SK-N-SH treated with all-trans-retinoic acid at 6 μM for 48 hours (cell line): ENCODE measurements at regions not wholly inside any gene's neighbourhood (a gene's known extent, or its start where the extent isn't known, plus 50 kb on each side); places are given as distances from the start of the nearest gene placed in this dataset.

Experiments used
- ATAC-seq: fragments of 200-7000 bp; cut with Tn5 transposase; 3 replicates; pipeline ENCODE4 v1.9.1; 2020; ENCODE audit warnings: mild to moderate bottlenecking, moderate library complexity
- ARNTL ChIP-seq: fragments of 450-650 bp; formaldehyde crosslinking; IDR thresholded peaks from 2 replicates; pipeline ENCODE4 v1.5.0; 2020; ENCODE audit warnings: low read depth, mild to moderate bottlenecking, moderate library complexity, borderline replicate concordance
- BACH2 ChIP-seq: fragments of 250-450 bp; sonication (Bioruptor Pico); IDR thresholded peaks from 2 replicates; pipeline ENCODE4 v1.9.0; 2021; ENCODE audit warnings: mild to moderate bottlenecking, borderline replicate concordance
- CREB5 ChIP-seq: fragments of 250-450 bp; sonication (Bioruptor Pico); IDR thresholded peaks from 2 replicates; pipeline ENCODE4 v1.5.1; 2020; ENCODE audit warnings: low read depth, mild to moderate bottlenecking, moderate library complexity
- CSDC2 ChIP-seq: fragments of 250-450 bp; sonication (Bioruptor Pico); IDR thresholded peaks from 2 replicates; pipeline ENCODE4 v1.5.0; 2020; ENCODE audit warnings: mild to moderate bottlenecking, moderate library complexity
- CSRNP3 ChIP-seq: fragments of 250-450 bp; sonication (Bioruptor Pico); IDR thresholded peaks from 2 replicates; pipeline ENCODE4 v1.5.1; 2021; ENCODE audit warnings: mild to moderate bottlenecking, moderate library complexity
- ESRRG ChIP-seq: fragments of 250-450 bp; sonication (Bioruptor Pico); IDR thresholded peaks from 2 replicates; pipeline ENCODE4 v1.6.1; 2021; ENCODE audit warnings: mild to moderate bottlenecking
- GLIS3 ChIP-seq: fragments of 250-450 bp; sonication (Bioruptor Pico); IDR thresholded peaks from 2 replicates; pipeline ENCODE4 v1.5.0; 2020; ENCODE audit warnings: mild to moderate bottlenecking, moderate library complexity
- ISL1 ChIP-seq: fragments of 250-450 bp; sonication (Bioruptor Pico); IDR thresholded peaks from 2 replicates; pipeline ENCODE4 v2.1.2; 2022; ENCODE audit warnings: mild to moderate bottlenecking, moderate library complexity
- OSR1 ChIP-seq: fragments of 250-450 bp; sonication (Bioruptor Pico); IDR thresholded peaks from 2 replicates; pipeline ENCODE4 v1.8.0; 2022; ENCODE audit warnings: moderate library complexity, mild to moderate bottlenecking, inconsistent platforms
- PATZ1 ChIP-seq: fragments of 250-450 bp; sonication (Bioruptor Pico); IDR thresholded peaks from 2 replicates; pipeline ENCODE4 v1.8.0; 2020; ENCODE audit warnings: mild to moderate bottlenecking, moderate library complexity, borderline replicate concordance
- PPARA ChIP-seq: fragments of 250-450 bp; sonication (Bioruptor Pico); IDR thresholded peaks from 2 replicates; pipeline ENCODE4 v1.5.0; 2020; ENCODE audit warnings: mild to moderate bottlenecking, borderline replicate concordance
- RARB ChIP-seq: fragments of 250-450 bp; sonication (Bioruptor Pico); IDR thresholded peaks from 2 replicates; pipeline ENCODE4 v1.8.0; 2021; ENCODE audit warnings: mild to moderate bottlenecking, moderate library complexity
- SNAI2 ChIP-seq: fragments of 250-450 bp; sonication (Bioruptor Pico); IDR thresholded peaks from 2 replicates; pipeline ENCODE4 v1.5.0; 2020; ENCODE audit warnings: mild to moderate bottlenecking, moderate library complexity
- TCF4 ChIP-seq: fragments of 250-450 bp; sonication (Bioruptor Pico); IDR thresholded peaks from 2 replicates; pipeline ENCODE4 v1.8.0; 2021; ENCODE audit warnings: mild to moderate bottlenecking, moderate library complexity, borderline replicate concordance
- TOX ChIP-seq: fragments of 250-450 bp; sonication (Bioruptor Pico); IDR thresholded peaks from 2 replicates; pipeline ENCODE4 v1.8.0; 2021; ENCODE audit warnings: mild to moderate bottlenecking, moderate library complexity, borderline replicate concordance
- TSHZ2 ChIP-seq: fragments of 250-450 bp; sonication (Bioruptor Pico); IDR thresholded peaks from 2 replicates; pipeline ENCODE4 v1.5.0; 2020; ENCODE audit warnings: mild to moderate bottlenecking, moderate library complexity
- ZC3H10 ChIP-seq: fragments of 250-450 bp; sonication (Bioruptor Pico); IDR thresholded peaks from 2 replicates; pipeline ENCODE4 v1.5.1; 2021; ENCODE audit warnings: mild to moderate bottlenecking, moderate library complexity
- ZFP3 ChIP-seq: fragments of 250-450 bp; sonication (Bioruptor Pico); IDR thresholded peaks from 2 replicates; pipeline ENCODE4 v1.5.0; 2020; ENCODE audit warnings: mild to moderate bottlenecking, moderate library complexity
- ZFP30 ChIP-seq: fragments of 450-650 bp; formaldehyde crosslinking; IDR thresholded peaks from 2 replicates; pipeline ENCODE4 v1.5.0; 2022; ENCODE audit warnings: mild to moderate bottlenecking, moderate library complexity
- ZNF565 ChIP-seq: fragments of 450-650 bp; formaldehyde crosslinking; conservative IDR thresholded peaks from 2 replicates; pipeline ENCODE4 v1.5.0; 2020; ENCODE audit warnings: low read depth, mild to moderate bottlenecking, moderate library complexity
- ZNF70 ChIP-seq: fragments of 450-650 bp; formaldehyde crosslinking; IDR thresholded peaks from 2 replicates; pipeline ENCODE4 v1.5.0; 2020; ENCODE audit warnings: mild to moderate bottlenecking, moderate library complexity
- ZNF8 ChIP-seq: fragments of 450-650 bp; formaldehyde crosslinking; IDR thresholded peaks from 2 replicates; pipeline ENCODE4 v1.5.0; 2020; ENCODE audit warnings: mild to moderate bottlenecking, moderate library complexity
- TF ChIP-seq, protein P1 (sequence below): fragments of 250-450 bp; sonication (Bioruptor Pico); IDR thresholded peaks from 2 replicates; pipeline ENCODE4 v1.8.0; 2021; ENCODE audit warnings: low read depth, mild to moderate bottlenecking, moderate library complexity, borderline replicate concordance

GRCh38 chr6:146872426-146872785 is 273.6 kb downstream of the ADGB start:
- peak; percentile 64 for ATAC-seq
- TF ChIP-seq TOX (CRISPR knock-in tag) (no peak), ZNF565 (CRISPR knock-in tag) (no peak), ZC3H10 (CRISPR knock-in tag) (no peak), PPARA (CRISPR knock-in tag) (no peak), ZFP3 (no peak), OSR1 (CRISPR knock-in tag) (no peak), ESRRG (no peak), ZFP30 (CRISPR knock-in tag) (no peak), ZNF8 (CRISPR knock-in tag) (no peak), TSHZ2 (no peak), SNAI2 (CRISPR knock-in tag) (no peak), ISL1 (CRISPR knock-in tag) (no peak), ZNF70 (CRISPR knock-in tag) (no peak), CSRNP3 (CRISPR knock-in tag) (no peak), CREB5 (CRISPR knock-in tag) (no peak), GLIS3 (CRISPR knock-in tag) (no peak), PATZ1 (no peak), TCF4 (CRISPR knock-in tag) (no peak), BACH2 (CRISPR knock-in tag) (no peak)
- TF ChIP-seq, protein P1, sequence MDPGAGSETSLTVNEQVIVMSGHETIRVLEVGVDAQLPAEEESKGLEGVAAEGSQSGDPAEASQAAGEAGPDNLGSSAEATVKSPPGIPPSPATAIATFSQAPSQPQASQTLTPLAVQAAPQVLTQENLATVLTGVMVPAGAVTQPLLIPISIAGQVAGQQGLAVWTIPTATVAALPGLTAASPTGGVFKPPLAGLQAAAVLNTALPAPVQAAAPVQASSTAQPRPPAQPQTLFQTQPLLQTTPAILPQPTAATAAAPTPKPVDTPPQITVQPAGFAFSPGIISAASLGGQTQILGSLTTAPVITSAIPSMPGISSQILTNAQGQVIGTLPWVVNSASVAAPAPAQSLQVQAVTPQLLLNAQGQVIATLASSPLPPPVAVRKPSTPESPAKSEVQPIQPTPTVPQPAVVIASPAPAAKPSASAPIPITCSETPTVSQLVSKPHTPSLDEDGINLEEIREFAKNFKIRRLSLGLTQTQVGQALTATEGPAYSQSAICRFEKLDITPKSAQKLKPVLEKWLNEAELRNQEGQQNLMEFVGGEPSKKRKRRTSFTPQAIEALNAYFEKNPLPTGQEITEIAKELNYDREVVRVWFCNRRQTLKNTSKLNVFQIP (CRISPR knock-in tag), result no peak

- no peak for ATAC-seq
- TF ChIP-seq ARNTL (CRISPR knock-in tag) (no peak), CREB5 (CRISPR knock-in tag) (no peak), TOX (CRISPR knock-in tag) (no peak), ZFP3 (no peak), TSHZ2 (no peak), RARB (CRISPR knock-in tag) (no peak), ESRRG (no peak), BACH2 (CRISPR knock-in tag) (no peak), CSRNP3 (CRISPR knock-in tag) (no peak), GLIS3 (CRISPR knock-in tag) (no peak), ZNF565 (CRISPR knock-in tag) (no peak), CSDC2 (CRISPR knock-in tag) (no peak), ISL1 (CRISPR knock-in tag) (no peak), TCF4 (CRISPR knock-in tag) (no peak)
Observed at GRCh38 chr6:146874278-146875018, 275.7 kb downstream of the ADGB start.
